ENCODE measurements at regions not wholly inside any gene's neighbourhood (a gene's known extent, or its start where the extent isn't known, plus 50 kb on each side); places are given as distances from the start of the nearest gene placed in this dataset.

DNA sequence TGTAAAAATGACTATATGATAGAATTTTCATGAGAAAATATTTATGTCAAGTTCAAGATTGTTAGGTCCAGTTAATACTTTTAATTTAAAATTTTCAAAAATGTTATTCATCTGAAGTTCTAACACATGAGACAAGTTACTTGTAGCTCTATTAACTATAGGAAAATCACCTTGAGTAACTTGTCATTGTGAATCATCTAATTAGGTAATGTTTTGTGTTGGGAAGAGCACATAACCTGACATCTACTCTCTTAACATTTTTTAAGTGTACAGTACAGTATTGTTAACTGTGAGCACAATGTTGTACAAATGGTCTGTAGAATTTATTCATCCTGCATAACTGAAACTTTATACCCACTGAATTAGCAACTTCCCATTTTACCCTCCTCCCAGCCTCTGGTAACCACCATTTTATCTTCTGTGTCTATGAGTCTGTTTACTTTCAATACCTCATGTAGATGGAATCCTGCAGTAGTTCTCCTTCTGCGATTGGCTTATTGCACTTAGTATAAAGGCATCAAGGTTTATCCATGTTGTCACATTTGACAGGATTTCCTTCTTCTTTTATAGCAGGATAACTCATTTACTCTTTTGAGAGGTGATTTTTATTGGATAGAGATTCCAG is 54.6 kb downstream of the ARL4A start:
- no peak for DNase-seq (ENCODE audit: low read depth)
- TF ChIP-seq, protein P1, sequence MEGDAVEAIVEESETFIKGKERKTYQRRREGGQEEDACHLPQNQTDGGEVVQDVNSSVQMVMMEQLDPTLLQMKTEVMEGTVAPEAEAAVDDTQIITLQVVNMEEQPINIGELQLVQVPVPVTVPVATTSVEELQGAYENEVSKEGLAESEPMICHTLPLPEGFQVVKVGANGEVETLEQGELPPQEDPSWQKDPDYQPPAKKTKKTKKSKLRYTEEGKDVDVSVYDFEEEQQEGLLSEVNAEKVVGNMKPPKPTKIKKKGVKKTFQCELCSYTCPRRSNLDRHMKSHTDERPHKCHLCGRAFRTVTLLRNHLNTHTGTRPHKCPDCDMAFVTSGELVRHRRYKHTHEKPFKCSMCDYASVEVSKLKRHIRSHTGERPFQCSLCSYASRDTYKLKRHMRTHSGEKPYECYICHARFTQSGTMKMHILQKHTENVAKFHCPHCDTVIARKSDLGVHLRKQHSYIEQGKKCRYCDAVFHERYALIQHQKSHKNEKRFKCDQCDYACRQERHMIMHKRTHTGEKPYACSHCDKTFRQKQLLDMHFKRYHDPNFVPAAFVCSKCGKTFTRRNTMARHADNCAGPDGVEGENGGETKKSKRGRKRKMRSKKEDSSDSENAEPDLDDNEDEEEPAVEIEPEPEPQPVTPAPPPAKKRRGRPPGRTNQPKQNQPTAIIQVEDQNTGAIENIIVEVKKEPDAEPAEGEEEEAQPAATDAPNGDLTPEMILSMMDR (IDR thresholded peaks at IDR 0.05; ENCODE audit: control insufficient read depth, insufficient read depth, low read depth, low read length, missing control alignments), result no peak
- no peak overlapping the region for H3K4me3 ChIP-seq (ENCODE audit: control insufficient read depth, low read depth, low read length)

DNA sequence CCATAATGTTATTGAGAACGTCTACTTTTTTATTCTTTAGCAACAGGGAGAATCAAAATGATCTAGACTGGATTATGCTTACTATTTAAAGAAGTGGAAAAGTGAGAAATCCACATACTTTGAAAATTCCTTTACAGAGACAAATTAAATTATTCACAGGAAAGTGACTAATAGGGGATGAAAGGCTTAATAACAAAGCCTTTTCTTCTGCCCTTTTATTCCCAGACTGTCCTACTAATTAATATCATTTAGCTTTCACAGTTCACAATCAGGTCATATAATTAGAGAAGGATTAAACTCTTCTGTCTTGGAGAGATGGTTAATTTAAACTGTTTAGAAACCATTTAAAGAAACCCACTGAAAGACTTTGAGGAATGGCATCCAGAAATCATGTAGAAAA is 58.8 kb downstream of the ARL4A start:
- H3K4me3 ChIP-seq (ENCODE audit: control insufficient read depth, low read depth, low read length), result no peak overlapping the region
- DNase-seq (ENCODE audit: low read depth), result no peak
- TF ChIP-seq, protein P1 (IDR thresholded peaks at IDR 0.05; ENCODE audit: control insufficient read depth, insufficient read depth, low read depth, low read length, missing control alignments), result no peak

DNA sequence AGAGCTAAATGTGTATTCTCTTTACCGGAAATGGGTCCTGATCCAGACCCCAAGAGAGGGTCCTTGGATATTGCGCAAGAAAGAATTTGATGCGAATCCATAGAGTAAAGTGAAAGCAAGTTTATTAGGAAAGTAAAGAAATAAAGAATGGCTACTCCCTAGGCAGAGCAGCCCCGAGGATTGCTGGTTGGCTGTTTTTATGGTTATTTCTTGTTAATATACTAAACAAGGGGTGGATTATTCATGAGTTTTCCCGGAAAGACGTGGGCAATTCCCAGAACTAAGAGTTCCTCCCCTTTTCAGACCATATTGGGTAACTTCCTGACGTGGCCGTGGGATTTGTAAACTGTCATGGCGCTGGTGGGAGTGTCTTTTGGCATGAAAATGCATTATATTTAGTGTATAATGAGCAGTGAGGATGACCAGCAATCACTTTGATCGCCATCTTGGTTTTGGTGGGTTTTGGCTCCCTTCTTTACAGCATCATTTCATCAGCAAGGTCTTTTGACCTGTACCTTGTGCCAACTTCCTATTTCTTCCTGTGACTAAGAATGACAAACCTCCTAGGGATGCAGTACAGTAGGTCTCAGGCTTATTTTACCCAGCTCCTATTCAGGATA is 60.4 kb downstream of the ARL4A start:
- H3K4me3 ChIP-seq (ENCODE audit: control insufficient read depth, low read depth, low read length), result no peak overlapping the region
- TF ChIP-seq, protein P1 (IDR thresholded peaks at IDR 0.05; ENCODE audit: control insufficient read depth, insufficient read depth, low read depth, low read length, missing control alignments), result no peak
- no peak for DNase-seq (ENCODE audit: low read depth)

DNA sequence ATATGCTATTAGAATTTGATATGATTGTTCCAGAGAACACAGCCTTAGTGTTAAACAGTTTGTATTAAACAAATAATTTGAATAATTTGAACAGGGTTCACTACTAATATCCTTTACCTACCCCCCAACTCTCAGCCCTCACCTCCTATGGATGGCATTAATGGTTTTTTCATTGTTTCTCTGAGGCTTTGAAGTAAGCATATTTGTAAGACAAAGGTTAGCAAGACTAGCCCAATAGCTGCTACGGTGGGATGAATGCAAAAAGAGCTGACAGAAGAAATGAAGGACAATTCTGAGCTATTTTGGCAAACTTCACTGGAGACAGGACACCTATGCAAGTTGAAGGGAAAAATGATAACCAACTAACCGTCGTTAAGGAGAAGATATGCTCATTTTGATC is 61.6 kb downstream of the ARL4A start:
- no peak for DNase-seq (ENCODE audit: low read depth)
- TF ChIP-seq, protein P1 (IDR thresholded peaks at IDR 0.05; ENCODE audit: control insufficient read depth, insufficient read depth, low read depth, low read length, missing control alignments), result no peak
- H3K4me3 ChIP-seq (ENCODE audit: control insufficient read depth, low read depth, low read length), result no peak overlapping the region

DNA sequence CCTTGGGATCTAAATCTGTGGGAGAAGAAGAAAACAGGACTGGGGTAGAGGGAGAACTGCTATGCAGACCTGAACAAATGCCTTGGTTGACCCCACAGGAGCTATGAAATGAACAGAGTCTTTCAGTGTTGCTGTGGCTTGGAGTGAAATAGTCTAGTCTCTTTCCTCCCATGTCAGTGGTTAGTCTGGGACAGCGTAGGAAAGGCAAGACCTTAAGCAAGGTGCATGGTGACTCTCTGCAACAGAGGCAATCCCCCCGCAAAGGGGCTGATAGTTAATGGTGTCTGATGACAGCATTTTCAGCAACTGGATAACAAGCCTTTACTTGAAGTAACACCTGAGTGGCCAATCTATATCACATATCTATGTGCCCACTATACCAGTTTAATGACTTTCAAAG is 62.3 kb downstream of the ARL4A start:
- TF ChIP-seq, protein P1 (IDR thresholded peaks at IDR 0.05; ENCODE audit: control insufficient read depth, insufficient read depth, low read depth, low read length, missing control alignments), result no peak
- H3K4me3 ChIP-seq (ENCODE audit: control insufficient read depth, low read depth, low read length), result no peak overlapping the region
- no peak for DNase-seq (ENCODE audit: low read depth)

DNA sequence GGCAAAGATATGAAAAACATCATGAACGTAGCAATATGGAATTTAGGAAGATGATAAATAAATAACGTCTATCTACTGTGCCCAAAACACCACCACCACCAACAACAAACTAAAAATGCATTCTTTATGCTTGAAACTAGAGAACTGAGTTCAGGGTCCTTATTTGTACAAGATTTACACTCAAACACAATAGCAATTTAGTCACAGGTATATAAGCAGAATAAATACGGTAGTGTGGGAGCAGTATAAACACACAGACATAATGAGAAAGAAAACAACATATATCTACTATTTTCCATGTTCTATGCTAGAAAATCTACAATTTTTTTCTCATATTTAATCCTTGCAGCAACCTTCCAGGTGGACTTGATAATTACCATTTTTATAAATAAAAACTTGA is 64.3 kb downstream of the ARL4A start:
- TF ChIP-seq, protein P1 (IDR thresholded peaks at IDR 0.05; ENCODE audit: control insufficient read depth, insufficient read depth, low read depth, low read length, missing control alignments), result no peak
- DNase-seq (ENCODE audit: low read depth), result no peak
- H3K4me3 ChIP-seq (ENCODE audit: control insufficient read depth, low read depth, low read length), result no peak overlapping the region

Data from AG09309 (cell line).